SJSA1 (cell line): ENCODE measurements at regions not wholly inside any gene's neighbourhood (a gene's known extent, or its start where the extent isn't known, plus 50 kb on each side); places are given as distances from the start of the nearest gene placed in this dataset.

ENCODE experiments used
- DNase-seq, 2 experiments: peaks; one replicate each; pipeline ENCODE4 v3.0.0-alpha.2; 2015 to 2020; ENCODE audit warnings: low spot score in 2 of 2, low read depth in 1 of 2
- H3K27ac ChIP-seq: fragments of 250-450 bp; sonication (Bioruptor Pico); 2 replicates; pipeline ENCODE4 v1.5.1; 2020; ENCODE audit warnings: mild to moderate bottlenecking, moderate library complexity
- H3K27me3 ChIP-seq: fragments of 250-450 bp; sonication (Bioruptor Pico); replicated peaks from 2 replicates; pipeline ENCODE4 v1.5.1; 2020; ENCODE audit warnings: mild to moderate bottlenecking, moderate library complexity
- H3K36me3 ChIP-seq: fragments of 250-450 bp; sonication (Bioruptor Pico); 2 replicates; pipeline ENCODE4 v1.5.1; 2020; ENCODE audit warnings: mild to moderate bottlenecking
- H3K4me1 ChIP-seq: fragments of 250-450 bp; sonication (Bioruptor Pico); replicated peaks from 2 replicates; pipeline ENCODE4 v1.6.1; 2021; ENCODE audit warnings: mild to moderate bottlenecking
- H3K4me3 ChIP-seq: fragments of 250-450 bp; sonication (Bioruptor Pico); 2 replicates; pipeline ENCODE4 v1.5.1; 2020; ENCODE audit warnings: mild to moderate bottlenecking
- H3K9me3 ChIP-seq: fragments of 250-450 bp; sonication (Bioruptor Pico); replicated peaks from 2 replicates; pipeline ENCODE4 v1.5.1; 2020; ENCODE audit warnings: mild to moderate bottlenecking

DNA sequence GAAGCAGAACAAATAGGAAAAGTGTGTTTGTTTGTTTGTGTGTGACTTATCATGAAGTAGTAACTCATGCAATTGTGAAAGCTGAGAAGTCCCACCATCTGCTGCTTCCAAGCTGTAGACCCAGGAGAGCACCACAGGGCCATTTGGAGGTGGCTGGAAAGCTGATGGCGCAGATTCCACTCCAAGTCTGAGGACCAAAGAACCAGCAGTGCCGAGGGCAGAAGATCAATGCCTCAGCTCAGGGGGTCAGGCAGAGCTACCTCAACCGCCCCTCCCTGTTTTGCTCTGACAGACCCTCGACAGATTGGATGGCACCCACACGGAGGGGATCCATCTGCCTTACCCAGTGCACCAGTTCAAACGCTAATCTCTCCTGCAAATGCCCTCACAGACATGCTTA is 896.2 kb downstream of the BRD1 start:
- DNase-seq: no peak
- Histone ChIP-seq H3K27me3 (0 out of 2 replicates have a peak, but pooled peaks cover 4% of the 10 kb centered on the region), H3K4me3 (no peak overlapping the region), H3K4me1 (no peaks in the 10 kb centered on the region), H3K9me3 (no peaks in the 10 kb centered on the region; the same call in 1 of the 2 replicates), H3K36me3 (no peaks in the 10 kb centered on the region), H3K27ac (no peak overlapping the region)

DNA sequence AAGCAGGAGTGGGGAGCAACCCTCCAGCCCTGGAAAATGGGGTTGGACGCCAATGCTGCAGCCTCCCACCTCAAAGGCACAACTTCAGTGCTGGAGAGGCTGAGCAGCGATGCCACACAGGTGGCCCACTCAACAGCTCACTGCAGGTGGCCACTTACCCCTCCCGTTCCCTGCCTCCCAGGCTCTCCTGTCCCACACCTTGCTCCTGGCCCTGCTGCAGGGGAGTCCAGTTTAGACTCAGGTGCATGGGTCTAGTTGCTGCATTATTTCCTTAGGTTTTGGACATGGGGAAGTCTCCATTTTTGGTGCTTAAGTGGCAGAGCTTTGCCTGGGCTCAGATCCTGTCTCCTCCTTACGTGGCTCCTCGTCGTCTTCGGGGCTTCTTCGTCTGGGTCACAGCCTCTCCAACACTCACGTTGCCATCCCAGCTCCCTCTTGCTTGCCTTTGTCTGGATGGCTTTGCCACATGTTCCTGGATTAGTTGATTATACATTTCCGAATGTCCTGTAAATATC is 898.3 kb downstream of the BRD1 start:
- Histone ChIP-seq H3K4me1 (no peaks in the 10 kb centered on the region), H3K4me3 (no peak overlapping the region), H3K9me3 (no peaks in the 10 kb centered on the region; the same call in 1 of the 2 replicates), H3K27ac (no peak overlapping the region), H3K36me3 (no peaks in the 10 kb centered on the region), H3K27me3 (0 out of 2 replicates have a peak, but pooled peaks cover 4% of the 10 kb centered on the region)
- DNase-seq: no peak

DNA sequence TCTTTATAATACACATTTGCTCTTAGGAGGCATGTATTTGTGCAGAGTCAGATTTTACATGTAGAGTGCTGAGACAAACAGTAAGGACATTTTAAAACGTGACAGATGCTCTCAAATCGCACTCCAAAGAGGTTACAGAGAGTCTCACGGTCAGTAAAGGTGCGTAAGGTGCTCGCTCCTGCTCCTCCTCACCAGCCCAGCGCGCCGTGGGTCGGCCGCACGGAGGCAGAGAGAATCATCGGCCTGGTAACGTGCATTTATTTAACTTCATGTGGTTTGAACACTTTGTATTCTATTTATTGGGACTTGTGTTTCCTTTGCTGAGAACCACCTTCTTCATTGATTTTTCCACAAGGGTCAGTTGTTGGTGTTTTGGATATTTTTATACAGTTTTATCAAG is 900.1 kb downstream of the BRD1 start:
- no peak overlapping the region for H3K27ac ChIP-seq
- no peaks in the 10 kb centered on the region for H3K4me1 ChIP-seq
- no peak for DNase-seq

DNA sequence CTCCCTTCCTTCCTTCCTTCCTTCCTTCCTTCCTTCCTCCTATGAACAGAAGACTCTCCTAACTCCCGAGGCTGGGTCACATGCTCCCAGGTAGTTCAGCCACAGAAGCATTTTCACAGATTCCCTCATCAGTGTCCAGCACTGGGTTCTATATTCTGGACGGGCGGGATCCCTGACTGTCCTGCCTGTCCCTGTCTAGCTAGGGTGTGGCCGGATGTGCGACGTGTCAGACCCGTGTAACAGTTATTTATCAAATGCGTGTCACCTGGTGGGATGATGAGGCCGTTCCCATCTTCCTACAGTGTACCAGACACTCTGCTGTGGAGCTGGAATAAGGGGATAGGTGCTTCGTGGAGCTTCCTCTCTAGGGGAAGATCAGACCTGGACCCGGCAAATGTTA is 901.0 kb downstream of the BRD1 start:
- DNase-seq: no peak
- H3K36me3 ChIP-seq: no peaks in the 10 kb centered on the region

More for the DNA sequence above, 900.1 kb downstream of the BRD1 start:
- Histone ChIP-seq H3K9me3 (no peaks in the 10 kb centered on the region; the same call in 1 of the 2 replicates), H3K27me3 (0 out of 2 replicates have a peak, but pooled peaks cover 4% of the 10 kb centered on the region), H3K4me3 (no peak overlapping the region), H3K36me3 (no peaks in the 10 kb centered on the region)

DNA sequence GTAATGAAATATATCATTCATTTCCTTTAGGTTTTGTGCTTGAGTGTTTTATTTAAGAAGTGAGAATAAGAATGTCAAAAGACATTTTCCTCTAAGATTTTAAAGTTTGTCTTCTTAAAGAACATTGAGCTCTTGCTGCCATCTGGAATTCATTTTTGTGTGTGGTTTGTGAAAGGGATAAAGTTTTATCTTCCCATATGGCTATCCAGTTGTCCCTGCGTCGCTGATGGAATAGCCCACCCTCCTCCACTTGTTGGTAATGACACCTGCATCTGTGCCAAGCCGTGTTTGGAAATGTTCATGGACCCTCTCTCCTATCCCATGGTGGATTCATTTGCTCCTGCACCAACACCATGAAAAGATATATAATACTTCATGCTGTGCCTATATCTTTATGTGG is 901.5 kb downstream of the BRD1 start:
- no peak for DNase-seq
- no peaks in the 10 kb centered on the region for H3K36me3 ChIP-seq
- H3K27ac ChIP-seq: no peak overlapping the region
- 0 out of 2 replicates have a peak, but pooled peaks cover 4% of the 10 kb centered on the region for H3K27me3 ChIP-seq
- H3K4me3 ChIP-seq: no peak overlapping the region
- H3K4me1 ChIP-seq: no peaks in the 10 kb centered on the region
- H3K9me3 ChIP-seq: no peaks in the 10 kb centered on the region

More for the DNA sequence above, 901.0 kb downstream of the BRD1 start:
- Histone ChIP-seq H3K4me1 (no peaks in the 10 kb centered on the region), H3K27ac (no peak overlapping the region), H3K27me3 (0 out of 2 replicates have a peak, but pooled peaks cover 4% of the 10 kb centered on the region), H3K4me3 (no peak overlapping the region), H3K9me3 (no peaks in the 10 kb centered on the region; the same call in 1 of the 2 replicates)

GRCh38 chr22:48925450-48925849 is 902.2 kb downstream of the BRD1 start:
- Histone ChIP-seq H3K9me3 (no peaks in the 10 kb centered on the region), H3K4me3 (no peak overlapping the region), H3K27ac (no peak overlapping the region), H3K27me3 (0 out of 2 replicates have a peak, but pooled peaks cover 4% of the 10 kb centered on the region), H3K36me3 (no peaks in the 10 kb centered on the region), H3K4me1 (no peaks in the 10 kb centered on the region)
- no peak for DNase-seq

- no peak for DNase-seq
- H3K9me3 ChIP-seq: no peaks in the 10 kb centered on the region
- no peak overlapping the region for H3K27ac ChIP-seq
- H3K4me1 ChIP-seq: no peaks in the 10 kb centered on the region
- H3K36me3 ChIP-seq: no peaks in the 10 kb centered on the region
- H3K4me3 ChIP-seq: no peak overlapping the region
- 0 out of 2 replicates have a peak, but pooled peaks cover 4% of the 10 kb centered on the region for H3K27me3 ChIP-seq
These were observed 903.7 kb downstream of the BRD1 start for GRCh38 chr22:48923996-48924395.

DNA sequence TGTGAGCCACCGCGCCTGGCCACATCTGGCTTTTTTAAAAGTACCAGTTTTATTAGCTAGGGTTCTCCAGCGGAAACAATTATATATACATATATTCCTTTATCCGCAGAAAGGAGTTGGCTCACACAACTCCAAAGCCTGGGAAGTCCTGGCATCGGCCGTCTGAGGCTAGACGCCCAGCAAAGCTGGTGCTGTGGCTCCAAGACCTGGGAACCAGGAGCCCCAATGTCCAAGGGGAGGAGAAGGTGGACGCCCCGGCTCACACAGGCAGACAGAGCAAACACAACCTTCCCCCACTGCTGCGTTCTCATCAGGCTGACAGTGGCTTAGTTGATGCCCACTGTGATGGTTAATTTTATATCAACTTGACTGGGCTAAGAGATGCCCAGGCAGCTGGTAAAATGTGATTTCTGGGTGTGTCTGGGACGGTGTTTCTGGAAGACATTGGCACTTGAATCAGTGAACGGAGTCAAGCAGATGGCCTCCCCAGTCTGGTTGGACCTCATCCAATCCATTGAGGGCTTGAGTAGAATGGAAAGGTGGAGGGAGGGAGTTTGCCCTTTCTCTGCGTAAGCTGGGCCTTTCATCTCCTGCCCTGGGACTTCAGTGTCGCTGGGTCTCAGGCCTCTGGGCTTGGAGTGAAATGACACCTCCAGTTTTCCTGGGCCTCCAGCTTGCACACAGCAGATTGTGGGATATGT is 904.4 kb downstream of the BRD1 start:
- Histone ChIP-seq H3K27ac (no peak overlapping the region), H3K4me3 (no peak overlapping the region), H3K27me3 (0 out of 2 replicates have a peak, but pooled peaks cover 4% of the 10 kb centered on the region), H3K9me3 (no peaks in the 10 kb centered on the region), H3K4me1 (no peaks in the 10 kb centered on the region), H3K36me3 (no peaks in the 10 kb centered on the region)
- no peak for DNase-seq

DNA sequence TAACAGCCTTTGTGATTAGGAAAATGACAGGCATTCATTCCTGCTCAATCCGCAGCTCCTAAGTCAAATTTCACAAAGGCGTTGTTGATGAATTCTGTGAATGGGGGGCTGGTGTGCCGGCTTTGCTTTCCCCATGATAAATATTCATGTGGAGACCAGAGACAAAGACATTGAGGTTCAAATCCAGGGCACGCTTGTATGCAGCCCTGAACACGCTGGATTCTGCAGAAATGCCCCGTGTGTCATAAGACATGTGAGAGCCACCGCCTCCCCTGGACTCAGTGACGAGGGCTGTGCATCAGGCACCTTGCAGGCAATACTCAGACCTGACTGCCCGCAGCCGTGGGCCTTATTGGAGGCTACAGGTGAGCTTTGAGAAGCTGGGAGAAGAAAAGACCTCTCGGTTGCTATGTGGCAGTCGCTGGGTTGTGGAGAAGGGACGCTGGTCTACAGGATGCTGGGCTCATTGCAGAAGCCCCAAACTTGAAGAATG is 906.2 kb downstream of the BRD1 start:
- no peak for DNase-seq
- no peaks in the 10 kb centered on the region for H3K9me3 ChIP-seq

DNA sequence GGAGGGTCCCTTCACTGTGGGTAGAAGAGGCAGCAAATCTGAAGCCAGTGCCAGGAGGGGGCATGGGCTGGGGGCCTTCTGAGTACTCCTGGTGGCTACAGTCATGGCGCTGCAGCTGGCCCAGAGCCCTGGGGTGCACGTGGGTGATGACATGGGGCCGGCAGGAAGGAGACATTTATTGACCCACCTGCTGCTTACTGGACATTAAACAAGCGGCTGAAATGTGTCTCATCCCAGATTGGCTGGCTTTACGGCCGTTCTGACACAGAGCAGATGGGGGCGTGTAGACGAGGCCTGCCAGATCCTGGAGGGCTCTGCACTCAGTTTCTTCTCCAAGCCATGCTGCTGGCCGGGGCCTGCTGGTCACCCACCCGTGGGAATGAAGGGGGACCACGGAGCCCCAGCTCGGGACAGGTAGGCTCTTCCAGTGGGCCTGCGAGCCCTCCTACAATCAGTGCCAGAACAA is 906.9 kb downstream of the BRD1 start:
- no peak for DNase-seq
- H3K36me3 ChIP-seq: no peaks in the 10 kb centered on the region
- no peaks in the 10 kb centered on the region for H3K27me3 ChIP-seq
- H3K4me3 ChIP-seq: no peak overlapping the region
- H3K4me1 ChIP-seq: no peaks in the 10 kb centered on the region
- H3K27ac ChIP-seq: no peak overlapping the region
- no peaks in the 10 kb centered on the region for H3K9me3 ChIP-seq

More for the DNA sequence above, 906.2 kb downstream of the BRD1 start:
- H3K4me1 ChIP-seq: no peaks in the 10 kb centered on the region
- no peak overlapping the region for H3K4me3 ChIP-seq
- H3K36me3 ChIP-seq: no peaks in the 10 kb centered on the region
- no peaks in the 10 kb centered on the region for H3K27me3 ChIP-seq
- no peak overlapping the region for H3K27ac ChIP-seq

DNA sequence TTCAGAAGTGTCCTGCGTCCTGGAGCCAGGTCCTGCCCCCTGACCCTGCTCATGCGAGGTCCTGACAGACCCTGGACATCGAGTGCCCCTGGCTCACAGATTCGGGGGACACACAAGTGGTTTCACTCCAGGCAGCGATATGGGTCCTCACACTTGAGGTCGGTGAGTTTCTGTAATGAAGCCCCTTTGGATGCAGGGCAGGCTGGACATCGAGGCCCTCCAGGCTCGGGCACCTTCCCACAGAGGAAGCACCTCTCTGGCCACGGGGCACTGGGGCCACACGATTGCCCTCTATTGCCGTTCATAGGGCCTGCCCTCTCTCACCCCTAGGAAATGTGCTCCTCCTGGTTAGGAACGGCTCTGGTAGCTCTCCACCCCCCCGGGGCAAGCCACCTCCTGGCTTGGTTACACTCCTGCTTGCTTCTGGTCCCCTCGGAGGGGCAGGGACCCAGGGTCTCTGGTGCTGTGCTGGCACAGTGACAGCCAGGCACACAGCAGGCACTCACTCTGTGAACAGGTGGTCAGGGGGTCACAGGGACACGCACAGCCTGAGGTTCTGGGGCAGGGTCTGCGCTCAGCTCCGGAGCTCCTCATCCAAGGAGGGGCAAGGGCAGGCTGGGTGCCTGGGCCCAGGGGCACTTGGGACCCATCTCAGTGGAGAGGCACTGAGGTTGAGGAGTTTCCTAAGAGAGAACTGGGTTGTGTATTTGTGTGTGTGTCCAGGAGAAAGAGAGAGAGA is 907.7 kb downstream of the BRD1 start:
- Histone ChIP-seq H3K27ac (no peak overlapping the region), H3K9me3 (no peaks in the 10 kb centered on the region), H3K27me3 (no peaks in the 10 kb centered on the region), H3K4me3 (no peak overlapping the region), H3K36me3 (no peaks in the 10 kb centered on the region), H3K4me1 (no peaks in the 10 kb centered on the region)
- no peak for DNase-seq

DNA sequence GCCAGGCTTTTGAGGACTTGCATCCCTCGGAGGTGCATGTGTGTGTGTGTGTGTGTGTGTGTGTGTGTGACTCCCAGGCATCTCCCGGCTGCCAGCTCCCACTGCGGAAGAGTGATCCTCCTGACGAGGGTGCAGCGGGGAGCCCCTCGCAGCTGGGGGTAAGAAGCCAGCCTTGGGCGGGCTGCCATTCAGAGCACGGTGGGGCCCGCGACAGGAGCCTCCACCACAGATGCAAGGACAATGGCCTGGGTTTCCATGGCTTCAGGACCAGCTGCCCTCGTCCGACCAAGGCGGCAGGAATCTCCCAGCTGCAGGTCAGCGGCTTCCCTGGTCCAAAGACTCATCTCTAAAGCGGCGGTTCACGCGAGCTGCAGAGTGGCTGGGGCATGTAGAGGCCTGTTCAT is 908.5 kb downstream of the BRD1 start:
- no peak overlapping the region for H3K27ac ChIP-seq
- no peak overlapping the region for H3K4me3 ChIP-seq
- no peaks in the 10 kb centered on the region for H3K36me3 ChIP-seq
- H3K9me3 ChIP-seq: no peaks in the 10 kb centered on the region
- no peaks in the 10 kb centered on the region for H3K27me3 ChIP-seq
- DNase-seq: no peak
- H3K4me1 ChIP-seq: no peaks in the 10 kb centered on the region

- no peaks in the 10 kb centered on the region for H3K36me3 ChIP-seq
- H3K4me3 ChIP-seq: no peak overlapping the region
- no peaks in the 10 kb centered on the region for H3K9me3 ChIP-seq
These were observed 909.0 kb downstream of the BRD1 start for GRCh38 chr22:48918585-48919186.

More at GRCh38 chr22:48918585-48919186, 909.0 kb downstream of the BRD1 start:
- Histone ChIP-seq H3K27me3 (no peaks in the 10 kb centered on the region), H3K27ac (no peak overlapping the region), H3K4me1 (no peaks in the 10 kb centered on the region)
- DNase-seq: no peak
